GM23248 (cell line): ENCODE measurements at regions not wholly inside any gene's neighbourhood (a gene's known extent, or its start where the extent isn't known, plus 50 kb on each side); places are given as distances from the start of the nearest gene placed in this dataset.

Source experiments
- DNase-seq: peaks from one replicate; pipeline ENCODE4 v3.0.0-alpha.2; 2015
- H2AFZ ChIP-seq: fragments of 200-600 bp; sonication (generic); 2 replicates; pipeline ENCODE4 v1.6.1; 2016; ENCODE audit warnings: antibody characterized with exemption
- H3F3A ChIP-seq: fragments of 200-600 bp; sonication (generic); 2 replicates; pipeline ENCODE4 v1.6.1; 2016; ENCODE audit warnings: mild to moderate bottlenecking, antibody characterized with exemption, mixed run types; ENCODE audit not compliant: insufficient read depth
- H3K27ac ChIP-seq: fragments of 200-600 bp; sonication (generic); 2 replicates; pipeline ENCODE4 v1.5.1; 2016; ENCODE audit warnings: mild to moderate bottlenecking
- H3K27me3 ChIP-seq: fragments of 200-600 bp; sonication (generic); replicated peaks from 2 replicates; pipeline ENCODE4 v1.6.1; 2016; ENCODE audit warnings: mild to moderate bottlenecking; ENCODE audit not compliant: insufficient read depth
- H3K36me3 ChIP-seq: fragments of 200-600 bp; sonication (generic); 2 replicates; pipeline ENCODE4 v1.6.1; 2016; ENCODE audit warnings: low read depth, mild to moderate bottlenecking
- H3K4me1 ChIP-seq: fragments of 200-600 bp; sonication (generic); 2 replicates; pipeline ENCODE4 v1.6.1; 2016; ENCODE audit warnings: mild to moderate bottlenecking; ENCODE audit not compliant: insufficient read depth
- H3K4me2 ChIP-seq: fragments of 200-600 bp; sonication (generic); one replicate; pipeline ENCODE4 v1.6.1; 2016; ENCODE audit warnings: mild to moderate bottlenecking; ENCODE audit not compliant: unreplicated experiment
- H3K4me3 ChIP-seq: fragments of 200-600 bp; sonication (generic); 2 replicates; pipeline ENCODE4 v1.5.1; 2016; ENCODE audit warnings: mild to moderate bottlenecking
- H3K79me2 ChIP-seq: fragments of 200-600 bp; sonication (generic); 2 replicates; pipeline ENCODE4 v1.6.1; 2016; ENCODE audit warnings: mild to moderate bottlenecking; ENCODE audit not compliant: insufficient read depth
- H3K9ac ChIP-seq: fragments of 200-600 bp; sonication (generic); 2 replicates; pipeline ENCODE4 v1.6.1; 2016; ENCODE audit warnings: mild to moderate bottlenecking
- H3K9me2 ChIP-seq: fragments of 200-600 bp; sonication (generic); 2 replicates; pipeline ENCODE4 v1.6.1; 2016; ENCODE audit warnings: mixed run types, mild to moderate bottlenecking, moderate library complexity; ENCODE audit not compliant: insufficient read depth
- H3K9me3 ChIP-seq: fragments of 200-600 bp; sonication (generic); one replicate; pipeline ENCODE4 v1.6.1; 2017; ENCODE audit warnings: low read depth
- H4K20me1 ChIP-seq: fragments of 200-600 bp; sonication (generic); 2 replicates; pipeline ENCODE4 v1.6.0; 2016; ENCODE audit not compliant: insufficient read depth
- EZH2 ChIP-seq: fragments of 200-600 bp; sonication (generic); IDR thresholded peaks from 2 replicates; pipeline ENCODE4 v1.6.1; 2018; ENCODE audit warnings: antibody characterized with exemption, mild to moderate bottlenecking; ENCODE audit not compliant: insufficient read depth, poor library complexity, severe bottlenecking
- EZH2phosphoT487 ChIP-seq: fragments of 200-600 bp; sonication (generic); IDR thresholded peaks from 2 replicates; pipeline ENCODE4 v1.6.1; 2018; ENCODE audit warnings: antibody characterized with exemption, moderate library complexity, mild to moderate bottlenecking, low read depth; ENCODE audit not compliant: insufficient read depth
- WGBS, 2 experiments: methylation state at CpG; one replicate each; pipeline ENCODE4 v1.1.6; 2015 to 2017; ENCODE audit warnings: low lambda C conversion rate in 2 of 2, low coverage in 1 of 2; ENCODE audit errors: missing lambda C conversion rate in 2 of 2; 5-methylcytosine and 5-hydroxymethylcytosine counted together
- in situ Hi-C: fragments of 300-500 bp; cut with MboI; formaldehyde crosslinking; loops from 2 replicates; pipeline ENCODE4 v1.15.0; 2020

DNA sequence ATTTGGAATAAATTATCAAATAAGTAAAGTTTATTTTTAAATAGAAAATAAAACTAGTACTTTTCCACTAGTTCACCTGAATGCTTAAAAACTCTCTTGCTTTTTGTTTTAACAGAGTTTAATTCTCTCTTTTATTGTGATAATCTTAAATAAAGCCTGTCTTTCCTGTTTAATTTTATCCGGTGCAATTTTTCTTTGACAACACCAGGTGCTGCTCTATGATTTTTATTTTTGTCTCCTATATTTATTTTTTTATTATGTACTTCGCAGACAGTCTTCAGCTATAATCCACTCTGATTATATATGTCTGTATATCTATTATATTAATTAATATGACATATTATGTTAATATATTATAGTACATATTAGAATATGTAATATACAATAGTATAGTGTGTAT, 1293.0 kb upstream of the EPHA6 start:
- DNase-seq, result no peak
- Histone ChIP-seq H3K9me3 (no peaks in the 10 kb centered on the region), H3K36me3 (no peaks in the 10 kb centered on the region), H3K9ac (no peak overlapping the region), H3K27ac (no peak overlapping the region), H3K9me2 (no peaks in the 10 kb centered on the region), H3K27me3 (no peaks in the 10 kb centered on the region), H3K4me2 (no peak overlapping the region), H2AFZ (no peak overlapping the region), H3K4me3 (no peak overlapping the region), H3K4me1 (no peaks in the 10 kb centered on the region), H3F3A (no peaks in the 10 kb centered on the region), H3K79me2 (no peaks in the 10 kb centered on the region), H4K20me1 (no peaks in the 10 kb centered on the region)
- TF ChIP-seq EZH2phosphoT487 (no peak), EZH2 (no peak)
- WGBS, 2 experiments, result 51 to 61% methylated on average over 2 of the region's 2 CpGs
- in situ Hi-C loops, result no loop called here

- 45 to 52% methylated on average over 2 of the region's 2 CpGs for WGBS, 2 experiments
- no peaks in the 10 kb centered on the region for H3K36me3 ChIP-seq
- no peaks in the 10 kb centered on the region for H3K27me3 ChIP-seq
- H3K9ac ChIP-seq, result no peak overlapping the region
- no peak overlapping the region for H3K4me2 ChIP-seq
- no peaks in the 10 kb centered on the region for H3K4me1 ChIP-seq
- H3K79me2 ChIP-seq, result no peaks in the 10 kb centered on the region
- H2AFZ ChIP-seq, result no peak overlapping the region
- in situ Hi-C loops, result no loop called here
- H3K9me2 ChIP-seq, result no peaks in the 10 kb centered on the region
- DNase-seq, result no peak
- no peak for TF ChIP-seq EZH2
- H3F3A ChIP-seq, result no peaks in the 10 kb centered on the region
- H3K9me3 ChIP-seq, result no peaks in the 10 kb centered on the region
- H3K27ac ChIP-seq, result no peak overlapping the region
- H3K4me3 ChIP-seq, result no peak overlapping the region
- no peaks in the 10 kb centered on the region for H4K20me1 ChIP-seq
Observed at GRCh38 chr3:95522449-95522848, 1291.9 kb upstream of the EPHA6 start.

GRCh38 chr3:95539950-95540483, 1274.4 kb upstream of the EPHA6 start:
- H3F3A ChIP-seq, result no peaks in the 10 kb centered on the region
- in situ Hi-C loops, result no loop called here
- peaks cover 6% of the 10 kb centered on the region for H3K9me3 ChIP-seq

GRCh38 chr3:95565502-95565901, 1248.9 kb upstream of the EPHA6 start:
- Histone ChIP-seq H4K20me1 (no peaks in the 10 kb centered on the region), H3K4me1 (no peaks in the 10 kb centered on the region), H3F3A (no peaks in the 10 kb centered on the region), H3K79me2 (no peaks in the 10 kb centered on the region), H3K9ac (no peak overlapping the region), H2AFZ (no peak overlapping the region), H3K27me3 (no peaks in the 10 kb centered on the region), H3K27ac (no peak overlapping the region), H3K4me2 (no peak overlapping the region), H3K9me3 (no peaks in the 10 kb centered on the region), H3K36me3 (no peaks in the 10 kb centered on the region), H3K9me2 (no peaks in the 10 kb centered on the region), H3K4me3 (no peak overlapping the region)
- WGBS, 2 experiments, result 35 to 46% methylated on average over 1 of the region's 1 CpG
- in situ Hi-C loops, result no loop called here
- DNase-seq, result no peak
- no peak for TF ChIP-seq EZH2
- TF ChIP-seq EZH2phosphoT487, result no peak

More at GRCh38 chr3:95539950-95540483, 1274.4 kb upstream of the EPHA6 start:
- no peak for DNase-seq
- Histone ChIP-seq H3K36me3 (no peaks in the 10 kb centered on the region), H3K79me2 (no peaks in the 10 kb centered on the region), H4K20me1 (no peaks in the 10 kb centered on the region), H2AFZ (no peak overlapping the region), H3K9ac (no peak overlapping the region), H3K9me2 (no peaks in the 10 kb centered on the region), H3K4me3 (no peak overlapping the region), H3K4me1 (no peaks in the 10 kb centered on the region), H3K27ac (no peak overlapping the region), H3K4me2 (no peak overlapping the region), H3K27me3 (no peaks in the 10 kb centered on the region)
- no peak for TF ChIP-seq EZH2phosphoT487
- TF ChIP-seq EZH2, result no peak

DNA sequence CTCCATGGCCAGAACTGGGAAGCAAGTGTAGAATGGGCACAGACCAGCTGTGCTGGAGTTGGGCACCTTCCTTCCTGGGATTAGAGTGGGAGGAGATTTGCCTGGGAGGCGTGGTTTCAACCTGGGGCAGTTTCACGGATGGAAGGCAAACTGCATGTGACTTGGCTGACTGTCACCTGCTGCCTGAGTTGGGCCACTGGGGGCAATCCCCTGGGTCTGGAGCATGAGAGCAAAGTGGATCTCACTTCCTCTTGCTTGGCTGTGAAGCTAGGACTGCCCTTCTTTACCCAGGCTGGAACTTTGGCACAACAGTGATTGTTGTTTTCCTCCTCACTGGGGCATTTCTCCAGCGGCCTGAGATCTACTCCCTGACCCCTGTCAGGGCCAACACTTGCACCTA, 1247.0 kb upstream of the EPHA6 start:
- no peak overlapping the region for H3K27ac ChIP-seq
- 8 to 28% methylated on average over 2 to 3 of the region's 3 CpGs for WGBS, 2 experiments
- no peak overlapping the region for H3K4me3 ChIP-seq
- H3K9ac ChIP-seq, result no peak overlapping the region
- no peaks in the 10 kb centered on the region for H3K27me3 ChIP-seq
- no peaks in the 10 kb centered on the region for H3K9me3 ChIP-seq
- DNase-seq, result no peak
- no peaks in the 10 kb centered on the region for H3F3A ChIP-seq
- TF ChIP-seq EZH2phosphoT487 (no peak), EZH2 (no peak)
- no peaks in the 10 kb centered on the region for H3K4me1 ChIP-seq
- H3K79me2 ChIP-seq, result no peaks in the 10 kb centered on the region
- no peak overlapping the region for H2AFZ ChIP-seq
- in situ Hi-C loops, result no loop called here
- H3K4me2 ChIP-seq, result no peak overlapping the region
- no peaks in the 10 kb centered on the region for H4K20me1 ChIP-seq
- no peaks in the 10 kb centered on the region for H3K9me2 ChIP-seq
- no peaks in the 10 kb centered on the region for H3K36me3 ChIP-seq
